C4-2B (cell line): ENCODE measurements at regions not wholly inside any gene's neighbourhood (a gene's known extent, or its start where the extent isn't known, plus 50 kb on each side); places are given as distances from the start of the nearest gene placed in this dataset.

Experiments used
- H3K27ac ChIP-seq: fragments of 450-650 bp; 2 replicates; pipeline ENCODE4 v1.5.1; 2017
- ZFX ChIP-seq: fragments of 450-650 bp; IDR thresholded peaks from 2 replicates; pipeline ENCODE4 v1.6.1; 2017
- TF ChIP-seq, protein P1 (sequence below): fragments of 450-650 bp; conservative IDR thresholded peaks from 2 replicates; pipeline ENCODE4 v1.5.1; 2017; ENCODE audit warnings: mild to moderate bottlenecking

DNA sequence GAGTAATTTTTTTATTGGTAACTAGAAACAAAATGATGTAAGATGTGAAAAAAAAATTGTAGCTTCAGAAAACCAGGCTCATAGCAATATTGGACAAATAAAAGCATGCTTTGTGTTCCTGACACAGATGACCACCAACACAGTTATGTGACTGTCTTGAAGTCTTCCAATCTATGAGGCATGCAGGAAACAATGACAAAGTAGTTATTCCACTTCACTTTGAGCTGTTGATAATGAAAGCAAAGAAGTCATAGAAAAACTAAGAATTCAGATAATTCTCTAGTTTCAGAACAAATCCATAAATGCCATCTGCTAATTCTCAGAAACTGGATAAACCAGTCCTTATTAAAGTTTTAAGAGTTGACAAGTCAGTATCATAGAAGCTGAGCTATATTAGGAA is 378.4 kb upstream of the SEMA3D start:
- TF ChIP-seq, protein P1, sequence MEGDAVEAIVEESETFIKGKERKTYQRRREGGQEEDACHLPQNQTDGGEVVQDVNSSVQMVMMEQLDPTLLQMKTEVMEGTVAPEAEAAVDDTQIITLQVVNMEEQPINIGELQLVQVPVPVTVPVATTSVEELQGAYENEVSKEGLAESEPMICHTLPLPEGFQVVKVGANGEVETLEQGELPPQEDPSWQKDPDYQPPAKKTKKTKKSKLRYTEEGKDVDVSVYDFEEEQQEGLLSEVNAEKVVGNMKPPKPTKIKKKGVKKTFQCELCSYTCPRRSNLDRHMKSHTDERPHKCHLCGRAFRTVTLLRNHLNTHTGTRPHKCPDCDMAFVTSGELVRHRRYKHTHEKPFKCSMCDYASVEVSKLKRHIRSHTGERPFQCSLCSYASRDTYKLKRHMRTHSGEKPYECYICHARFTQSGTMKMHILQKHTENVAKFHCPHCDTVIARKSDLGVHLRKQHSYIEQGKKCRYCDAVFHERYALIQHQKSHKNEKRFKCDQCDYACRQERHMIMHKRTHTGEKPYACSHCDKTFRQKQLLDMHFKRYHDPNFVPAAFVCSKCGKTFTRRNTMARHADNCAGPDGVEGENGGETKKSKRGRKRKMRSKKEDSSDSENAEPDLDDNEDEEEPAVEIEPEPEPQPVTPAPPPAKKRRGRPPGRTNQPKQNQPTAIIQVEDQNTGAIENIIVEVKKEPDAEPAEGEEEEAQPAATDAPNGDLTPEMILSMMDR, result no peak
- no peak for TF ChIP-seq ZFX

DNA sequence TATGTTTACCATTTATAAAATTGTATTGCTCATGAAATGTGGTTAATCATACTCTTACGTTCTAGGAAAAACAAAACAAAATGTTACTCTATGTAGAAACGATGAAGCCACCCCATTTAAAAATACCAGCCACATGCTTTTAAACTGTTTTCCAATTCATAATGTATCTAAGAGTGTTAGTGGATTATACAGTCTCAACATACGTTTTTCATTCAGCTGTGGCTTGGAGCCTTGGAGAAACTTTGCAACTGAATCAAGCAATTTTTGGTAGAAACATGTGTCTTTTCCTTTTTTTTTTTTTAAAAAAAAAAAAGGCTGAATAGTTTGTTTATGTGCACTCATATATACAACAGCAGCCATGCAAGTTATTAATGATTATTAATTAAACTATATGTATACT is 378.0 kb upstream of the SEMA3D start:
- TF ChIP-seq, protein P1, result no peak
- no peak for TF ChIP-seq ZFX
- no peak overlapping the region for H3K27ac ChIP-seq

More for the DNA sequence above, 378.4 kb upstream of the SEMA3D start:
- H3K27ac ChIP-seq, result no peak overlapping the region

DNA sequence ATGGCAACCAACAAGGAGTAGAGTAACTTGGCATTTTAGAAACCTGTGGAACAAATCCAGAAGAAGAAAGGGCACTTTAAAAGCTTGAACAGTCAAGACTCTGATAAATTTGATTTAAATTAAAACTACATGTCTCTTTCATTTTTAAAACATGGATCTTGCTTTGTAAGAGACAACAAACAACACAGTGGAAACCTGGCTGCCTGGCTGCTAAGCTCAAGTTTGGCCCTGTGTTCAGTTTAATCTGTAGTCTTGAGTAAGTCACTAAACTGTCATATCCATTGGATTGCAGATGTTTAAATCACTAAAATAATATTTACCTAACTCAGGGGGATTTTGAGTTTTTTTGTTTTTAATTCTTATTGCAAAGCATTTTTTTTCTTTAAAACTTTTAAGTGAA is 374.9 kb upstream of the SEMA3D start:
- no peak for TF ChIP-seq ZFX
- TF ChIP-seq, protein P1, result no peak
- H3K27ac ChIP-seq, result no peak overlapping the region

DNA sequence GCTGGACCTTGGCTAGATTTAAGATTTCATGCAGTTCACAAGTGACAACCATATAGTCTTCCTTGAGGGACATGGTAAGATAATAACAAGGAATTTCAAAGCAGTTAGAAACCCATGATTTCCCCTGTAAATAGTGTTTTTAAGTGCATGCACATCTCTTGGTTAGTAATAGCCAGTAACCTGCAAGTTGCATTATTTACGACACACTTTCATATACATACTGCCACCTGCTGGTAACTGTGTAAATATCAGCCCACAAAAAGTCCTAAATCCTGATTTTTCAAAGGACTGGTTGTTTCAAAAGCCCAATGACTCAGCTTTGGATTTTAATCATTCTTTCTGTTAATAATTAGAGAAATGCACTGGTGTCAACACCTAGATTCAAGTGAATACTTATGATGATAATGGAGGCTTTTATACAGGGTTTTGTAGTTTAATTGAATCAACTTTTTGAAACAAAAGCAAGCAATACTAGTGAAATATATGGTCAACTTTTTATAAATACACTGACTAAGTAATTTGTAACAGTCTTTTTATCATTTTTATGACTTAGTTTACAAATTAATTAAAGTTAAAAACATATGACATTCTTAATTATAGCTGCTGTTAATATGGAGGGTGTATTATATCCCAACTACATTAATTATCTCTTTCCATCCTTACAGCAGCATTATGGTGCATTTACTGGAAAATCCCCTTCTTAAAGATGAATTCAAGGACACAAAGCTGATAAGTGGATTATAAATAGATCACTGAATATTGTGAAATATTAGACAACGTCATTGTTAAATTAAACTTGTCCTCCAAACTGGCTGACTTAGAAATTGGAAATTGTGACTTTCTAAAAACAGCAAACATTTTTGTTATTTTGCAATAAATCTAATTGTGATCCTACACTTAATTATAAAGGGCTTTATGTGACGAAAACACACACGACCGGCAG is 367.7 kb upstream of the SEMA3D start:
- H3K27ac ChIP-seq, result no peak overlapping the region
- TF ChIP-seq, protein P1, result peak; percentile 88
- TF ChIP-seq ZFX, result no peak

DNA sequence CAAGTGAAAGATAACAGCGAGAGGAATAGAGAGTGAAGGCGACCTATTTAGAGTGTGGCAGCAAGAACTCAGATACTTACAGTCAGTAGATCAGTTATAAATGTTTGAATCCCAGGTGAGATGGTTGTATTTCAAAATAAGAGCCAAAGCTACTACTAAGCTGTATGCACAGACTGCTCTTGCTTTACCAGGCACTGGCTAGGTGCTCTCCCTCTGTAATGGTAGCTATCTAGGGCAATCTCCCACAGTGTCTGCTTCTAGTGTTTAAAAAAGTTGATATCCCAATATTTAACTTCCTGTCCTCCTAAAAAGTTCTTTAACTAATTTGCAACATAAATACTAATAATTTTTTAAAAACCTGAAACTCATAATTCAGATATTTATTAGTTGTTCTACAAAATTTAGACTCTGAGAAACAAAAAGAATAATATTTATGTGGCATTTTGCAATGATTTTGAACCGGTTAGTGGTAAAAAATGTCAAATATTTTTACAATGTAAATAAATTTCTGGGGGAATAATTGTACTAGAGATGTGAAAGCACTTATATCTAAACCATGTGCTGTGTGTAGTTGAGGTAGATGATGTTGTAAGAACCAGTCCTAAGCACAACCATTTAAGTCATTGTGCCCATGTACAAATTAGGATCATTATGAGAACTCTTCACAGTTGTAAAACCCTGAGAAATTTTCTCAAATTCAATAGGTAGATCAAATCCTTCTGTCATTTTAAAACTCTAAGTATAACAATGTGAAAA is 349.3 kb upstream of the SEMA3D start:
- TF ChIP-seq ZFX, result no peak
- TF ChIP-seq, protein P1, result no peak
- H3K27ac ChIP-seq, result no peak overlapping the region

DNA sequence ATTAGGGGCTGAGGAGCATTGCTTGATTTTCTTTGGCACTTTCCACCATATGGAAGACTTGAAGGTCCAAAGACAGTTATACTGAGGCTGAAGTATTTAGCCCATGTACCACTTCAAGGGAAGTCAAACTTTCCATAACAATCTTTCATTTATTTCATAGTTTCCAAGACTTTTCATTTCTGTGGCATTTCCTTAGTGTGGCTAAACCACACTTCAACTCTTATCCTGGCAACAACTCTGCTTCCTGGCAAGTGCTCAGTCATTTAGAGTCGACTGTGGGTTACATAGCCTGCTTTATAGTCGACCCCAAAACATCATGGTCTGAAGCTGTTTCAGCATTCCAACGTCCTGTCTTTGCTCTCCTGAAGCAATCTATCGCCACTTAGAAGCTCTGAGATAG is 343.0 kb upstream of the SEMA3D start:
- H3K27ac ChIP-seq, result no peak overlapping the region
- TF ChIP-seq, protein P1, result no peak
- no peak for TF ChIP-seq ZFX

DNA sequence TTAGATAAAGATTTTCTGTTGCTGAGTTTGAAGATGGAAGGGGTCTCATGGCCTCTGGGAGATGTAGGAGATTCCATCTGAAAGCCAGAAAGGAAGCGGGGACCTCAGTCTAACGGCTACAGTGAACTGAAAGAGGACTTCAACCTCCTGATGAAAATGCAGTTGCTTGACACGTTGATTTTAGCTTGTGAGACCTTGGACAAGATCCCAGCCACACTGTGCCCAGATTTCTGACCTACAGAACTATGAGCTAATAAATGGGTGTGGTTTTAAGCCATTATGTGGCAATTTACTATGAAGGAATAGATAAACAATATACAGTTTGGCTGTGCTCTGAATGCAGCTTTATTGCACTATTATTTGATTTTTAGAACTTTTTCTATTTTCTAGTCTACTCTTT is 342.3 kb upstream of the SEMA3D start:
- no peak overlapping the region for H3K27ac ChIP-seq
- TF ChIP-seq, protein P1, result no peak
- no peak for TF ChIP-seq ZFX
